ENCODE measurements at regions not wholly inside any gene's neighbourhood (a gene's known extent, or its start where the extent isn't known, plus 50 kb on each side); places are given as distances from the start of the nearest gene placed in this dataset.

- Histone ChIP-seq H3K9ac (ENCODE audit: control insufficient read depth, insufficient read depth, low read length) (no peak overlapping the region), H2AFZ (ENCODE audit: control insufficient read depth, low read depth, low read length) (no peak overlapping the region), H3K27ac (ENCODE audit: control insufficient read depth, insufficient read depth) (no peak overlapping the region), H4K20me1 (ENCODE audit: control insufficient read depth, insufficient read depth) (no peaks in the 10 kb centered on the region), H3K4me3 (no peak overlapping the region), H3K4me2 (ENCODE audit: control insufficient read depth, insufficient read depth) (no peak overlapping the region), H3K9me3 (replicated peaks; ENCODE audit: control insufficient read depth, insufficient read depth, low read length) (no peaks in the 10 kb centered on the region), H3K27me3 (replicated peaks in 1 of 2; ENCODE audit: control insufficient read depth in 2 of 2, insufficient read depth in 2 of 2, low read length in 1 of 2) (no peaks in the 10 kb centered on the region), H3K79me2 (ENCODE audit: control insufficient read depth, insufficient read depth, low read length) (no peaks in the 10 kb centered on the region), H3K4me1 (ENCODE audit: control insufficient read depth, insufficient read depth, low read length) (peaks cover 11% of the 10 kb centered on the region; the same call in 1 of the 2 replicates), H3K36me3 (ENCODE audit: control insufficient read depth in 2 of 2, insufficient read depth in 2 of 2, low read length in 1 of 2) (no peaks in the 10 kb centered on the region)
- in situ Hi-C loops (cut with MboI) = no loop called here
- no peak for DNase-seq (ENCODE audit: low read depth, low spot score)
- POLR2A ChIA-PET = no interaction called here
- WGBS (ENCODE audit: insufficient coverage, insufficient replicate concordance, low lambda C conversion rate, missing lambda C conversion rate) = 40% methylated on average over 2 of the region's 2 CpGs
- RAD21 ChIA-PET (ENCODE audit: unreplicated experiment) = interaction anchor here (0.7 kb wide), 1 partner anchor 65 kb away, joined by 5 read pairs; no protein-coding TSS in a partner anchor
- no TSS peak for BruUV-seq (replicated peaks)
- CTCF ChIA-PET = no interaction called here
- intact Hi-C loops (cut with micrococcal nuclease; ENCODE audit: unreplicated experiment) = no loop called here
- SMC1A ChIA-PET (ENCODE audit: uncharacterized antibody, unreplicated experiment) = no interaction called here
- no peak for ATAC-seq
- TF ChIP-seq DPF2 (IDR thresholded peaks at IDR 0.05) = no peak
- no peak for TF ChIP-seq MLLT1 (IDR thresholded peaks at IDR 0.05)
- TF ChIP-seq MYC (IDR thresholded peaks at IDR 0.05; ENCODE audit: insufficient read depth, insufficient read length, insufficient replicate concordance, low read length, severe bottlenecking) = no peak
- TF ChIP-seq CHD1 (IDR thresholded peaks at IDR 0.05; ENCODE audit: low read depth, low read length) = no peak
- TF ChIP-seq EED (IDR thresholded peaks at IDR 0.05; ENCODE audit: low read depth) = no peak
- TF ChIP-seq LARP7 (IDR thresholded peaks at IDR 0.05) = no peak
- TF ChIP-seq E2F4 (IDR thresholded peaks at IDR 0.05; ENCODE audit: low read depth, low read length) = no peak
- no peak for TF ChIP-seq FOXK2 (IDR thresholded peaks at IDR 0.05)
- TF ChIP-seq ZNF384 (IDR thresholded peaks at IDR 0.05; ENCODE audit: borderline replicate concordance, low read depth, low read length) = no peak
- TF ChIP-seq BCL11A (IDR thresholded peaks at IDR 0.05; ENCODE audit: low read depth, low read length) = no peak
- TF ChIP-seq MEF2B (IDR thresholded peaks at IDR 0.05; ENCODE audit: partially characterized antibody, poor library complexity, severe bottlenecking) = no peak
- TF ChIP-seq TCF7 (IDR thresholded peaks at IDR 0.05; ENCODE audit: borderline replicate concordance) = no peak
- no peak for TF ChIP-seq NR2C2 (IDR thresholded peaks at IDR 0.05; ENCODE audit: borderline replicate concordance, control insufficient read depth, insufficient read length, low read depth)
- TF ChIP-seq JUNB (IDR thresholded peaks at IDR 0.05) = no peak
- no peak for TF ChIP-seq ASH2L (IDR thresholded peaks at IDR 0.05; ENCODE audit: borderline replicate concordance, low read depth)
- TF ChIP-seq POLR2A (IDR thresholded peaks at IDR 0.05; ENCODE audit: low read depth, low read length) = no peak
- TF ChIP-seq IKZF2 (IDR thresholded peaks at IDR 0.05) = no peak
- TF ChIP-seq E4F1 (IDR thresholded peaks at IDR 0.05; ENCODE audit: borderline replicate concordance, partially characterized antibody) = no peak
- no peak for TF ChIP-seq PAX5 (IDR thresholded peaks at IDR 0.05; ENCODE audit: borderline replicate concordance, low read depth, low read length)
- no peak for FAIRE-seq
These were observed 404.8 kb downstream of the TXNL1 start for GRCh38 chr18:56233595-56233994.
